Neuronal stem cell (in vitro differentiated cells): ENCODE measurements at regions not wholly inside any gene's neighbourhood (a gene's known extent, or its start where the extent isn't known, plus 50 kb on each side); places are given as distances from the start of the nearest gene placed in this dataset.

Source experiments
- DNase-seq: peaks from one replicate; pipeline ENCODE4 v3.0.0-alpha.2; 2013; ENCODE audit warnings: low spot score
- H2AFZ ChIP-seq: one replicate; pipeline ENCODE4 v1.6.1; 2013; ENCODE audit warnings: mild to moderate bottlenecking, low read length, inconsistent platforms
- H2AK5ac ChIP-seq: 2 replicates; pipeline ENCODE4 v1.6.1; 2013; ENCODE audit warnings: low read depth, mild to moderate bottlenecking, inconsistent platforms, low read length, moderate library complexity, mixed read lengths
- H2BK120ac ChIP-seq: 2 replicates; pipeline ENCODE4 v1.6.1; 2013; ENCODE audit warnings: low read depth, mild to moderate bottlenecking, inconsistent platforms, low read length, moderate library complexity, mixed read lengths
- H2BK12ac ChIP-seq: one replicate; pipeline ENCODE4 v1.6.1; 2013; ENCODE audit warnings: low read length, inconsistent platforms
- H2BK15ac ChIP-seq: 2 replicates; pipeline ENCODE4 v1.6.1; 2013; ENCODE audit warnings: mild to moderate bottlenecking, low read length, inconsistent platforms, mixed read lengths
- H2BK5ac ChIP-seq: one replicate; pipeline ENCODE4 v1.6.1; 2013; ENCODE audit warnings: inconsistent platforms, mild to moderate bottlenecking, low read length, moderate library complexity
- H3K14ac ChIP-seq: one replicate; pipeline ENCODE4 v1.6.1; 2013; ENCODE audit warnings: low read length, inconsistent platforms
- H3K18ac ChIP-seq: 2 replicates; pipeline ENCODE4 v1.6.1; 2013; ENCODE audit warnings: low read length, inconsistent platforms
- H3K23ac ChIP-seq: 2 replicates; pipeline ENCODE4 v1.6.1; 2013; ENCODE audit warnings: low read depth, mild to moderate bottlenecking, mixed read lengths, low read length, inconsistent platforms; ENCODE audit not compliant: poor library complexity
- H3K27ac ChIP-seq: replicated peaks from 3 replicates; pipeline ENCODE4 v1.5.1; 2013; ENCODE audit warnings: low read length, inconsistent platforms
- H3K27me3 ChIP-seq, 3 experiments: 2 replicates each; pipeline ENCODE4 v1.6.1; 2013; ENCODE audit warnings: low read length in 3 of 3, mild to moderate bottlenecking in 2 of 3, inconsistent platforms in 1 of 3, low read depth in 1 of 3, mixed read lengths in 1 of 3, moderate library complexity in 1 of 3; ENCODE audit not compliant: control insufficient read depth in 3 of 3, insufficient read depth in 3 of 3
- H3K36me3 ChIP-seq, 2 donors: replicated peaks in 1 of 2; 2 replicates each; pipeline ENCODE4 v1.6.1; 2013; ENCODE audit warnings: low read length in 2 of 2; ENCODE audit not compliant: control insufficient read depth in 2 of 2, insufficient read depth in 2 of 2
- H3K4ac ChIP-seq: 2 replicates; pipeline ENCODE4 v1.6.1; 2013; ENCODE audit warnings: inconsistent platforms, mild to moderate bottlenecking, low read length, moderate library complexity
- H3K4me1 ChIP-seq, 2 donors: 1 replicate in 1 of 2; 2 replicates in 1 of 2; pipeline ENCODE4 v1.6.1; 2013; ENCODE audit warnings: low read length in 2 of 2, low read depth in 1 of 2; ENCODE audit not compliant: control insufficient read depth in 2 of 2, insufficient read depth in 1 of 2
- H3K4me2 ChIP-seq: one replicate; pipeline ENCODE4 v1.6.1; 2013; ENCODE audit warnings: mild to moderate bottlenecking, low read length, inconsistent platforms; ENCODE audit not compliant: insufficient read depth, poor library complexity, severe bottlenecking
- H3K4me3 ChIP-seq, 2 donors: 2 replicates each; pipeline ENCODE4 v1.5.1; 2013; ENCODE audit warnings: low read length in 2 of 2, mild to moderate bottlenecking in 2 of 2, inconsistent platforms in 1 of 2, moderate library complexity in 1 of 2
- H3K79me1 ChIP-seq: one replicate; pipeline ENCODE4 v1.6.1; 2013; ENCODE audit warnings: low read depth, mild to moderate bottlenecking, inconsistent platforms, low read length, moderate library complexity
- H3K9ac ChIP-seq: one replicate; pipeline ENCODE4 v1.6.1; 2013; ENCODE audit warnings: mild to moderate bottlenecking, low read depth, low read length, inconsistent platforms; ENCODE audit not compliant: poor library complexity
- H3K9me3 ChIP-seq, 2 donors: replicated peaks in 1 of 2; 2 replicates each; pipeline versions ENCODE3 to v1.6.1; 2013; ENCODE audit warnings: low read length in 2 of 2, mild to moderate bottlenecking in 2 of 2, inconsistent platforms in 1 of 2, low read depth in 1 of 2, mixed read lengths in 1 of 2, moderate library complexity in 1 of 2; ENCODE audit not compliant: control insufficient read depth in 2 of 2, insufficient read depth in 1 of 2
- H4K8ac ChIP-seq: one replicate; pipeline ENCODE4 v1.6.1; 2013; ENCODE audit warnings: low read depth, mild to moderate bottlenecking, inconsistent platforms, low read length, moderate library complexity
- H4K91ac ChIP-seq: one replicate; pipeline ENCODE4 v1.6.1; 2013; ENCODE audit warnings: low read length, low read depth, mild to moderate bottlenecking, inconsistent platforms; ENCODE audit not compliant: poor library complexity
- WGBS, 2 donors: extraction: QIAGEN DNeasy Blood & Tissue Kit; methylation state at CpG; one replicate each; pipeline ENCODE4 v1.1.7; 2013; ENCODE audit warnings: missing lambda C conversion rate in 2 of 2, mixed read lengths in 1 of 2; ENCODE audit not compliant: insufficient read length in 2 of 2, insufficient replicate concordance in 1 of 2; ENCODE audit errors: extremely low coverage in 2 of 2; 5-methylcytosine and 5-hydroxymethylcytosine counted together

DNA sequence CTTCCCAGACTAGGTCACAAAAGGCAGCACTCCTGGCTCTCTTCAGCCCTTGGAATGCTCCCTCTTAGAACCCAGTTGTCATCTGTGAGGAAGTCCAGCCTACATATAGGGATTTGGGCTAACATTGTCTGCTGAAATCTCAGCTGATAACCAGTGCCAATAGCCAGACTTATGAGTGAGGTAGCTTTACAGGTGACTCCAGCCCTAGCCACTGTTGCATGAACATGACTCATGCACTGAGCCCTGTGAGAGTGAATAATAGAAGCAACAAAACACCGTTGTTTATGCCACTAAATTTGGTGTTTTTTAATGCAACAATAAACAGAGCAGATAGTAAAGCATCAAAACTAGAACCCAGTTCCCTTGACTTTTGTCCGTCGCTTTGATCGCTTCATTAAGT lies 433.2 kb downstream of the STIM2 start:
- no CpG with 5 or more reads among the region's 4 CpGs for WGBS, 2 donors
- no peak overlapping the region for H3K9ac ChIP-seq
- H3K36me3 ChIP-seq: no peaks in the 10 kb centered on the region
- H3K79me1 ChIP-seq: no peaks in the 10 kb centered on the region
- H2AFZ ChIP-seq: no peak overlapping the region
- H4K8ac ChIP-seq: no peak overlapping the region
- H3K14ac ChIP-seq: no peak overlapping the region
- H4K91ac ChIP-seq: no peak overlapping the region
- H2BK15ac ChIP-seq: no peak overlapping the region
- H3K4me2 ChIP-seq: no peak overlapping the region
- H3K27ac ChIP-seq: no peak overlapping the region
- H2AK5ac ChIP-seq: no peak overlapping the region
- no peak overlapping the region for H2BK5ac ChIP-seq
- no peak overlapping the region for H2BK12ac ChIP-seq
- no peak overlapping the region for H3K23ac ChIP-seq
- H2BK120ac ChIP-seq: no peak overlapping the region
- no peaks in the 10 kb centered on the region for H3K27me3 ChIP-seq
- H3K18ac ChIP-seq: no peak overlapping the region
- H3K4me3 ChIP-seq: no peak overlapping the region
- H3K4me1 ChIP-seq: peaks cover 0 to 2% of the 10 kb centered on the region in 2 donors
- no peak overlapping the region for H3K4ac ChIP-seq
- no peaks in the 10 kb centered on the region for H3K9me3 ChIP-seq
- DNase-seq: no peak

DNA sequence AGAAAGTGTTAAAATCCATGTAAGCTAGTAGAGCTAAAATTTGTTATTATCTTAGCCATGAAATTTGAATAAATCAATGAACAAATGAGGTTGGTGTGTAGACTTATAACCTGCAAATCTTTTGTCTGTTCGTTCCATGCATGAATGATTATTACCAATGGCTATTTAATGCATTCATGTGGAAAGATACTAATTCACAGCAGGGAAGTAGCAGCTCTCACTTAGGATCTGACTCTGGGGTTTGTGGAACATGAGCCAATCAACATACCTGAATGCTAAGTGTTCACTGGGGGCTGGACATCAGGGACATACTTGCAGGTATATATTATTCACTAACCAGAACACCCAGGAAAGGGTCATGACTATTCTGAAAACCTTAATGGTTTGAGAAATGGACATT lies 444.1 kb downstream of the STIM2 start:
- H3K27me3 ChIP-seq: no peaks in the 10 kb centered on the region
- peaks cover 0 to 5% of the 10 kb centered on the region in 2 donors for H3K4me1 ChIP-seq
- no peak overlapping the region for H2BK120ac ChIP-seq
- no peak overlapping the region for H3K18ac ChIP-seq
- H3K4ac ChIP-seq: no peak overlapping the region
- H3K27ac ChIP-seq: no peak overlapping the region
- WGBS, 2 donors: no CpG with 5 or more reads among the region's 1 CpG
- H4K8ac ChIP-seq: no peak overlapping the region
- H2AFZ ChIP-seq: no peak overlapping the region
- H3K4me3 ChIP-seq: no peak overlapping the region
- H3K23ac ChIP-seq: no peak overlapping the region
- DNase-seq: no peak
- no peak overlapping the region for H2BK12ac ChIP-seq
- no peak overlapping the region for H2BK5ac ChIP-seq
- no peaks in the 10 kb centered on the region for H3K36me3 ChIP-seq
- no peak overlapping the region for H2BK15ac ChIP-seq
- no peak overlapping the region for H3K4me2 ChIP-seq
- H4K91ac ChIP-seq: no peak overlapping the region
- H3K9ac ChIP-seq: no peak overlapping the region
- no peaks in the 10 kb centered on the region for H3K79me1 ChIP-seq
- H2AK5ac ChIP-seq: no peak overlapping the region
- H3K9me3 ChIP-seq: peaks cover 0 to 4% of the 10 kb centered on the region in 2 donors
- no peak overlapping the region for H3K14ac ChIP-seq

DNA sequence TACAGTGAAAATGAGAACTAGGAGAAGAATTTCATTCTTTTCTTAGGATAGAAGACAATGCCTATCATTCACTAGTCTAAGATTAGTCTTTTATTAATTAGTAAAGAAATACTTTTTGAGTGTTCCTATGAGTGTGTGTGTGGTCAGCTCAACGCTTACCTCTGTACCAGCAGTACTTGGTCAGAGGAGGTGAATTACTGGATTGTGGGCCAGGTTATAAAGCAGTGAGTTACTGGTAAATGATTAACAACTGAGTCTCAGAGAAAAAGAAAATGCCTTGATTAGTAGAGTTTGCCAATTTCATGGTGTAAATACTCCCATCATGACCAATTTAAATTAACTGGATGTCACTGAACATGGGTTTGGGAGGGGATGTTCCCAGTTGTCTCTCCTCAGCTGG lies 444.6 kb downstream of the STIM2 start:
- Histone ChIP-seq H2BK15ac (no peak overlapping the region), H3K23ac (no peak overlapping the region), H3K27ac (no peak overlapping the region), H2BK120ac (no peak overlapping the region), H2BK12ac (no peak overlapping the region), H3K9me3 (peaks cover 0 to 4% of the 10 kb centered on the region in 2 donors), H2BK5ac (no peak overlapping the region), H3K27me3 (no peaks in the 10 kb centered on the region), H3K79me1 (no peaks in the 10 kb centered on the region), H3K4me3 (no peak overlapping the region), H3K4ac (no peak overlapping the region), H3K18ac (no peak overlapping the region), H2AFZ (no peak overlapping the region), H3K14ac (no peak overlapping the region), H2AK5ac (no peak overlapping the region), H3K4me1 (peaks cover 0 to 5% of the 10 kb centered on the region in 2 donors), H3K9ac (no peak overlapping the region), H3K36me3 (no peaks in the 10 kb centered on the region), H4K91ac (no peak overlapping the region), H3K4me2 (no peak overlapping the region), H4K8ac (no peak overlapping the region)
- no CpG with 5 or more reads among the region's 1 CpG for WGBS, 2 donors
- no peak for DNase-seq

DNA sequence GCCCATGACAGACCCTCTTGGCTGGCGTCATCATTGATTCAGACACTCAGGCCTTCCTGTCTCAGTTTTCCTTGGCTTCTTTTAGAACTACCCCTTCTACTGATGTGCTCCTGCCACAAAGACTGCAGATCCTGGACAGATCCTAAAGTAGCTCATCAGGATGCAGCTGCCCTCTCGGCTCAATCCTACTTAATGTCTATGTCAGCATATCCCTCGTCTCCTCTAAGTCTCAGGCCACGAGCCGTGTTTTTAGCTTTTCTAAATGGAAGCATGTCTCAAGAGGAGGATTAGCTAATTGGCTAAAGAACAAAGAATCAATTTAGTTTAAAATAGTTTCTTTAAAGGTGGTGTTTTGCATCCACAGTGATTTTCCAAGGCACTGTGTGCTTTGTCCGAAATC lies 447.7 kb downstream of the STIM2 start:
- no peak overlapping the region for H2AK5ac ChIP-seq
- no peak overlapping the region for H3K4ac ChIP-seq
- DNase-seq: no peak
- no CpG with 5 or more reads among the region's 6 CpGs for WGBS, 2 donors
- H3K4me2 ChIP-seq: no peak overlapping the region
- H3K4me3 ChIP-seq: no peak overlapping the region
- H3K23ac ChIP-seq: no peak overlapping the region
- H3K36me3 ChIP-seq: no peaks in the 10 kb centered on the region
- H2AFZ ChIP-seq: no peak overlapping the region
- no peak overlapping the region for H3K27ac ChIP-seq
- no peak overlapping the region for H2BK5ac ChIP-seq
- no peak overlapping the region for H2BK12ac ChIP-seq
- no peak overlapping the region for H4K8ac ChIP-seq
- H3K14ac ChIP-seq: no peak overlapping the region
- H2BK120ac ChIP-seq: no peak overlapping the region
- H2BK15ac ChIP-seq: no peak overlapping the region
- no peak overlapping the region for H3K9ac ChIP-seq
- H3K18ac ChIP-seq: no peak overlapping the region
- H3K27me3 ChIP-seq: no peaks in the 10 kb centered on the region
- no peak overlapping the region for H4K91ac ChIP-seq
- peaks cover 0 to 6% of the 10 kb centered on the region in 2 donors for H3K4me1 ChIP-seq
- H3K9me3 ChIP-seq: no peaks in the 10 kb centered on the region
- H3K79me1 ChIP-seq: no peaks in the 10 kb centered on the region
